H1 (cell line): ENCODE measurements at regions not wholly inside any gene's neighbourhood (a gene's known extent, or its start where the extent isn't known, plus 50 kb on each side); places are given as distances from the start of the nearest gene placed in this dataset.

Experiments used
- ATF2 ChIP-seq: IDR thresholded peaks from 2 replicates; pipeline ENCODE4 v1.6.1; 2012; ENCODE audit warnings: low read length, inconsistent platforms
- CTCF ChIP-seq, 3 experiments: IDR thresholded peaks; 1 replicate in 2 of 3; 2 replicates in 1 of 3; pipeline versions ENCODE4 v1.5.1 to v1.6.1; 2011; ENCODE audit warnings: low read length in 3 of 3, mild to moderate bottlenecking in 3 of 3, inconsistent platforms in 2 of 3, low read depth in 1 of 3, moderate library complexity in 1 of 3; ENCODE audit not compliant: insufficient read depth in 1 of 3; ENCODE audit errors: control extremely low read depth in 1 of 3
- EP300 ChIP-seq, 2 experiments: IDR thresholded peaks; 1 replicate in 1 of 2; 2 replicates in 1 of 2; pipeline ENCODE4 v1.6.1; 2011 to 2012; ENCODE audit warnings: low read depth in 2 of 2, low read length in 2 of 2, mild to moderate bottlenecking in 2 of 2, borderline replicate concordance in 1 of 2, inconsistent platforms in 1 of 2, moderate library complexity in 1 of 2
- EZH2 ChIP-seq: fragments of 200-600 bp; sonication (generic); IDR thresholded peaks from 2 replicates; pipeline ENCODE4 v1.7.1; 2012; ENCODE audit warnings: low read depth, mild to moderate bottlenecking, moderate library complexity, low read length, inconsistent platforms; ENCODE audit not compliant: severe bottlenecking
- MAX ChIP-seq: IDR thresholded peaks from 2 replicates; pipeline ENCODE4 v1.6.1; 2012; ENCODE audit warnings: inconsistent platforms
- POLR2A ChIP-seq, 2 experiments: IDR thresholded peaks; 1 replicate in 1 of 2; 2 replicates in 1 of 2; pipeline ENCODE4 v1.6.1; 2011; ENCODE audit warnings: low read depth in 2 of 2, low read length in 2 of 2, mild to moderate bottlenecking in 2 of 2; ENCODE audit errors: control extremely low read depth in 1 of 2
- POLR2AphosphoS5 ChIP-seq: IDR thresholded peaks from 2 replicates; pipeline ENCODE4 v1.6.1; 2011; ENCODE audit warnings: low read depth, low read length
- RFX5 ChIP-seq: IDR thresholded peaks from 2 replicates; pipeline ENCODE4 v1.6.1; 2011; ENCODE audit warnings: low read depth, low read length, improper control_type of control experiment, borderline replicate concordance
- SIN3A ChIP-seq, 2 experiments: IDR thresholded peaks in 1 of 2; conservative IDR thresholded peaks in 1 of 2; 2 replicates each; pipeline ENCODE4 v1.6.1; 2011 to 2012; ENCODE audit warnings: low read length in 2 of 2, improper control_type of control experiment in 1 of 2, low read depth in 1 of 2, mild to moderate bottlenecking in 1 of 2
- TAF7 ChIP-seq: optimal IDR thresholded peaks from 2 replicates; pipeline ENCODE3; 2011; ENCODE audit warnings: low read depth, mild to moderate bottlenecking, inconsistent platforms, low read length, moderate library complexity, borderline replicate concordance
- TEAD4 ChIP-seq: IDR thresholded peaks from 2 replicates; pipeline ENCODE4 v1.6.1; 2012; ENCODE audit warnings: low read depth, low read length, inconsistent platforms, mixed read lengths

GRCh38 chr15:62637950-62638619 is 404.5 kb upstream of the TPM1 start:
- TF ChIP-seq TEAD4 (no peak), TAF7 (no peak), CTCF (IDR thresholded peaks at IDR 0.05; ENCODE audit: control extremely low read depth in 1 of 3, insufficient read depth in 1 of 3, low read depth in 1 of 3, low read length in 3 of 3) (no peak), ATF2 (no peak), EZH2 (no peak), POLR2A (IDR thresholded peaks at IDR 0.05; ENCODE audit: control extremely low read depth in 1 of 2, low read depth in 2 of 2, low read length in 2 of 2) (no peak), EP300 (IDR thresholded peaks at IDR 0.05; ENCODE audit: borderline replicate concordance in 1 of 2, low read depth in 2 of 2, low read length in 2 of 2) (no peak), SIN3A (conservative IDR thresholded peaks at IDR 0.05 in 1 of 2, IDR thresholded peaks at IDR 0.05 in 1 of 2; ENCODE audit: low read depth in 1 of 2, low read length in 2 of 2) (no peak), POLR2AphosphoS5 (no peak), MAX (no peak), RFX5 (no peak)
